Stimulated activated CD8-positive, alpha-beta memory T cell treated with anti-CD3 and anti-CD28 coated beads, Interleukin-12 subunit alpha, Interleukin-12 subunit beta, amount 100 ng/mL, for 24 hours (primary cell): ENCODE measurements at regions not wholly inside any gene's neighbourhood (a gene's known extent, or its start where the extent isn't known, plus 50 kb on each side); places are given as distances from the start of the nearest gene placed in this dataset.

Experiments
- DNase-seq: peaks from one replicate; pipeline ENCODE4 v3.0.0-alpha.2; 2020; ENCODE audit errors: extremely low read depth

- no peak for DNase-seq
These were observed 67.6 kb upstream of the AMPD3 start for GRCh38 chr11:10387206-10388083.

DNA sequence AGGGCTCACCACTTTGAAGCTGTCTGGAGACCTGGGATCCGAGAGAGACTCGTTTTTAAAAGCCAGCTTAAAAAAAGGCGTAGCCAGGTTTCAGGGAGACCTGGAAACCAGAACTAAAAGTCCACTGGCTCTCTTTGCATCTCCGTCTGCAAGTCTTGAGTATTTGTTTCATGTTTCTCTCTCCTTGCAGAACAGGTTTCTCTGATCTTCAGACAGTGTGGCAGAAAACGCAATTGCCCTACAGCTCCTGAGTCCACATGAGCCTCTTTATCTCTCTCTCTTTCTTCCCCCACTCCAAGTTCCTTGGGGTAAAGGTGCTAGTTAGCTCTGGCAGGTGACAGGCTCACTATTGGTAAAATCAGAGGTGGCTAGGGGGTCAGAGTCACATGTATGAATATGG is 67.0 kb upstream of the AMPD3 start:
- DNase-seq = no peak

- no peak for DNase-seq
These were observed 66.5 kb upstream of the AMPD3 start for GRCh38 chr11:10388574-10388973.

DNA sequence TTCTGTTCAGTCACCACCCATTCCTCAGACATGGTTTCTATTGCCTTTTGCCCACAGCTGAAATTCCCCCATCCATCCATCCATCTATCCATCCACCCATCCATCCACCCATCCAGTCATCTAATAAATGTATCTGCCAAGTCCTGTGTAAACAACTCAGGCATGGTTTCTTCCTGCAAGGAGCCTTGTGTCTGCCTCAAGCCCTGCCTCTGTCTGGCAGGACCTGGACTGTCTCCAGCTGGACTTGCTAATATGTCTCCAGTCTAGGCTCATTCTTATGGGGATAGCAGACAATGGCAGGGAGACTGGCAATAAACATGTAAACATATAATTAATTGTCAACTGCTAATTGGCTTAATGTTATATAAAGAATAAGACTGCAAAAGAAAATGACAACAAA is 64.7 kb upstream of the AMPD3 start:
- no peak for DNase-seq

DNA sequence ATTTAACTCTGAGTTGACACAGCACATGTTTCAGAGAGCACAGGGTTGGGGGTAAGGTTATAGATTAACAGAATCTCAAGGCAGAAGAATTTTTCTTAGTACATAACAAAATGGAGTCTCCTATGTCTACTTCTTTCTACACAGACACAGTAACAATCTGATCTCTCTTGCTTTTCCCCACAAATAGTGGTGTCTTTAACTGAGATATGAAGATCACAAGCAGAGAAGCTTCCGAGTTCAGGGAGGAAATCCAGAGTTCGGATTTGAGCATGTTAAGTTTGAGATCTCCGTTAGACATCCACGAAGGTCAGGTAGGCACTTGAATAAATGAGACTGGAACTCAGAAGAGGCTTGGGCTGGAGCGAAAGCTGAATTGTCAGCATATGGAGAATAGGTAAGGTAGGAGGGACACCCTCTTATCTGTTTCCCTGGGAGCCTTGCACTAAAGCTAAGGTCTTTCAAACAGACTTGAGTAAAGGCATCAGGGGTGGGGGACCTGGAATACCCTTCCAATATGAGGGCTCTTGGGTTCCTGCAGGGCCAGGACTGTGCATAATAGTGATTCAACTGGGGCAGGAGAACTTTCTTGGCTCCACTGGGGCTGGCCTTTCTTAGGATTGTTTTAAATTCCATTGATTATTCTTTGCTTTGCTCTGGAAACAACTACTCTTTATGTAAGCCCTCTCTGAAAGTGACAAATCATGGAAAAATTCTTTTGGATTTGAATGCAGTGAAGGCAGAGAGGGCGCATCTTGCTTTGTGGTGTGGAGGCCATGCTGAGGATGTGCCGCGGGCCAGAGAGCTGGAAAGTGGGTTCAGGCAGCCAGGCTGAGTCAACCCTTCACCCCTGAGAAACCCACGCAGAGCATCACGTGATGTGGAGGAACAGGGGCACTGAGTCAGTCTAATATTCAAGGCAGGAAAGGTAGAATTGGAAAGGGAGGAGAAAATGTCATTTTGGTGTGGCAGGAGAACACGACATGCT is 62.7 kb upstream of the AMPD3 start:
- DNase-seq = no peak

DNA sequence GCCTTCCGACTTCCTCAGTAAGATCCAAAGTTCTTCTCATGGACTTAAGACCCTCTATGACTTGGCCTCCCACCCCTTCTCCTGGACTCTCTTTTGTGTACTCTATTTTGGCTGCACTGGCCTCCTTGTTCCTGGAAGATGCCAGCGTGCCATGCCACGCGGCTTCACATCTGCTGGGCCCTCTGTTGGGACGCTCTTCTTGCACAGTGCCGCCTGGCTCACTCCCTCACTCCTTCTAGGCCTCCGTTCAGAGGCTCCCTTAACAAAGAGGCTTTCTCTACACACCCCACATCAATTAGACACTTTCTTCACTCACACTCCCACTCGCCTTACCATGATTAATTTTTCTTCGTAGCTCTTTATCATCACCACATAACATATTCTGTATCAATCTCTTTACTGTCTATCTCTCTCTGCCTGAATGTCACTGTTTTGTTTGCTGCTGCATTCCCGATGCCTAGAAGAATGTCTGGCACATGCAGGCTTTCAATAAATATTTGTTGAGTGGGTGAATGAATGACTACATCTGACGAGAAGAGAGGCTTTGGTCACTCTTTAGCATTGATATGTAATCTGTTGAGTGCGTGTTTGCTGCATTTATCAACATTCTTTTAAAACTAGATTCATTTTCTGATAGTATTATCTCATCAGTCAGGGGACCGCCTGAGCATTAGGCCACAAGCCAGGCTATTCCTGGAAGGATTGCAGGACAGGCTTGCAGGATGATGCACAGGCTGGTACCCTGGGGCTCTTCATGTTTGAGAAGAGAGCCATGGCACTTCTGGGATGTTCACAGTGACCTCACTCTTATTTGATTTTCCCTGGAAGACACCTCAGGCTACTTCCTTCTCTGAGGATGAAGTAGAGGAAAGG is 60.6 kb upstream of the AMPD3 start:
- DNase-seq = no peak

DNA sequence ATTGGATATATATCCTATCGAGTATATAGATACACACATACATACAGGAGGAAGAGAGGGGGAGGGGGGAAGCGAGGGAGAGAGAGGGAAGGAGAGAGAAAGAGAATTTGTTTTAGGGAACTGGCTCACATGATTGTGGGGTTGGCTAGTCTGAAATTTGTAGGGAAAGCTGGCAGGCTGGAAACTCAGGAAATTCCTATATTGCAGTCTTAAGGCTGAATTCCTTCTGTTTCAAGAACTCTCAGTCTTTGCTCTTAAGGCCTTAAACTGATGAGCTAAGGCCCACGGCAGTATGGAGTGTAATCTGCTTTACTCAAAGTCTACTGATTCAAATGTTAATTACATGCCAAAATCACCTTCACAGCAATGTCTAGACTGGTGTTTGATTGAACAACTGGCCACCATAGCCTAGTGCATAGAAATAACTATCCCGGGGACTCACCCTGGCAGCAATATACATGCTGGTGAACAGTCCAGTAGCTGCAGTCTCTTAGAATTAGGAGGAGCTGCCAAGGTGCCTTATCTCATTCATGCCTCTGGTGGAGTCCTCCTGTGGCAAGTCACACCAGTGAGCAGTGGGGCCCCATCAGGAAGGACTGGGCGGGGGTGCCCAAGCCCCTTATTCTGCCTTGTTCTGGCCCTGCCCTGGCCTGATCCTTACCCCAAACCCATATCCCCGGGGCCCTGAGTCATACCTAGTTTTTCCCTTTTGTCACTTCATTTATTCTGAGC is 59.7 kb upstream of the AMPD3 start:
- no peak for DNase-seq

DNA sequence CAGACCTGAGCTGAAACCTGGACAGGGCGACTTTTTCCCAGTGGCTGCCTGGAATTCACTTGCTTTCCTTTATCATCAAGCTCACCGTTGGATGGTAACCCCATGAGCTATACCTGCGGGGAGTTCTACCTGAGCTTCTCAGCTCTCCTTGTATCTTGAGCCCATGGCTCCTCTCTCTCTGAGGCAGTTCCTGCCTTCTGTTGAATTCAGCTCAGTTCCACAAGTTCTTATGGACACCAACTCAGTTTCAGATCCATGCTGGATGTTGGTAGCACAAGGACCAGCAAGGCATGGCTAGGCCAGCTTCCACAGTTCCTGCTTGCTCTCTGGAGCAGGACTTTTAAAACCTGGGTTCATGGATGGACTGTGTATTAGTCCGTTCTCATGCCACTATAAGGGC is 58.3 kb upstream of the AMPD3 start:
- no peak for DNase-seq

GRCh38 chr11:10397226-10397987 is 57.7 kb upstream of the AMPD3 start:
- no peak for DNase-seq

DNA sequence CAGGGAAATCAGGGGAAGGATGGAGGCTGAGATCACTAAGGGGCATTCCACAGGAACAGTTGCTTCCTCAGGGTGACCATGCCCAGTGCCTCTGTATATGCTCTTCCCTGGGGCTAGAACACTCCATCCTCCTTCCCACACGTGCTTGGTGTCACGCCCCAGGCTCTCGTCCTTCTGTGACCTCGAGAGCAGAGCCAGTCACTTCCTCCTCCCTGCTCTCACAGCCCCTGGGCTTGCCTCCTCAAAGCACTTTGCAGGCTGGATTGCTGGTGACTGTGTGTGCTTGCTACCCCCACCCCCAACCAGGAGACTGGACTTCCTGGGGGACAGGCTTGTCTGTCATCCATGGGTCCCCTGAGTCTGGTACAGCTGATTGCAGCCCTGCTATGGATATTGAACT is 56.5 kb upstream of the AMPD3 start:
- DNase-seq = no peak

GRCh38 chr11:10400856-10401255 is 54.2 kb upstream of the AMPD3 start:
- no peak for DNase-seq

DNA sequence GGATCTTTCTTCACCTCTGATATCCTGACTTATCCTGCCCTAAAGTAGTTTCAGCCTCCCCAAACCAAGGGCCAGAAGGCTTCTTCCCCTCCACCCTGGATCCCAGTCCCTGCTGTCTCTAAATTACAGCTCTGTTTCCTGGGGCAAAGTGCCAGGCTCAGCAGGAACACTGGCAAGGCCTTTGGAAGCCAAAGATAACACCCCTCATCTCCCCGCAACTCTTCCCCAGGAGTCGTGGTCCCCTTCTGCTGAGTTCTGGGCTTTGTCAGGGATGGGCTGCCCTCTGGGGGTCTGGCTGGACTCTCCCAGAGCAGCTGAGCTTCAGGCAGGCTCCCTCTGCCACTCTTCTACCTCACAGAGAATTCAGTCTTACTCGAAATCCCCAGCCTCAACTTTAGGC is 53.8 kb upstream of the AMPD3 start:
- no peak for DNase-seq

DNA sequence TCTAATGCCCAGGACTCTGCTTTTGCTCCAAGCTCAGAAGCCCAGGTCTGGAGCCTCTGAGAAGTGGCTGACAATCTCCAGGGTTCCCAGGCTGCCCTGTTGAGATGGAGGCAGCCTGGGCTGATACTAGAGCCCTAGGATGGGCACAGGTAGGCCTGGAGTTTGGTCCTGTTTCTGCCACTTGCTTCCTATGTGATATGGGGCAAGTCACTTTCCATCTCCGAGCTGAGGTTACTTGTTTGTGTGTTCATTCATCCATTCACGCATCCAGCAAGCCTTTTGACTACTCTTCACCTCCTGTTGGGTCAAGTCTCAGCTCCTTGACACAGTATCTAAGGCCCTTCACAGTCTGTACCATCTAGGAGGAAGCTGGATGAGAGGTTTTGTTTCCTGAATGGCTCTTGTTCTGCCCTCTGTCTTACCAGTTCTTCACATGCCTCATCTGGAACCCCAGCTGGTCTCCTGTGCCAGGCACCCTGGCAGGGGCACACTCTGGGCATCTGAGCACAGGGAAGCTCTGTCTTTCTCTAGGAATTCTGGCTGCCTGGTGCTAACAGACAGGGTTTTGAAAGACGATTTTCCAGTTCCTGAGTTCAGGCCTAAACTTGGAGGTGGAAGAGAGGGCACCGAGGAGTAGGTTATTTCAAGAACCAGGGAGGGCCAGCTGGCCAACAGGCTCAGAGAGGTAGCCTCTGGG is 53.2 kb upstream of the AMPD3 start:
- DNase-seq = no peak
